ELF-1 (cell line): ENCODE measurements at regions not wholly inside any gene's neighbourhood (a gene's known extent, or its start where the extent isn't known, plus 50 kb on each side); places are given as distances from the start of the nearest gene placed in this dataset.

Source experiments
- DNase-seq: peaks from one replicate; pipeline ENCODE4 v3.0.0-alpha.2; 2016; ENCODE audit warnings: low read depth, low spot score

DNA sequence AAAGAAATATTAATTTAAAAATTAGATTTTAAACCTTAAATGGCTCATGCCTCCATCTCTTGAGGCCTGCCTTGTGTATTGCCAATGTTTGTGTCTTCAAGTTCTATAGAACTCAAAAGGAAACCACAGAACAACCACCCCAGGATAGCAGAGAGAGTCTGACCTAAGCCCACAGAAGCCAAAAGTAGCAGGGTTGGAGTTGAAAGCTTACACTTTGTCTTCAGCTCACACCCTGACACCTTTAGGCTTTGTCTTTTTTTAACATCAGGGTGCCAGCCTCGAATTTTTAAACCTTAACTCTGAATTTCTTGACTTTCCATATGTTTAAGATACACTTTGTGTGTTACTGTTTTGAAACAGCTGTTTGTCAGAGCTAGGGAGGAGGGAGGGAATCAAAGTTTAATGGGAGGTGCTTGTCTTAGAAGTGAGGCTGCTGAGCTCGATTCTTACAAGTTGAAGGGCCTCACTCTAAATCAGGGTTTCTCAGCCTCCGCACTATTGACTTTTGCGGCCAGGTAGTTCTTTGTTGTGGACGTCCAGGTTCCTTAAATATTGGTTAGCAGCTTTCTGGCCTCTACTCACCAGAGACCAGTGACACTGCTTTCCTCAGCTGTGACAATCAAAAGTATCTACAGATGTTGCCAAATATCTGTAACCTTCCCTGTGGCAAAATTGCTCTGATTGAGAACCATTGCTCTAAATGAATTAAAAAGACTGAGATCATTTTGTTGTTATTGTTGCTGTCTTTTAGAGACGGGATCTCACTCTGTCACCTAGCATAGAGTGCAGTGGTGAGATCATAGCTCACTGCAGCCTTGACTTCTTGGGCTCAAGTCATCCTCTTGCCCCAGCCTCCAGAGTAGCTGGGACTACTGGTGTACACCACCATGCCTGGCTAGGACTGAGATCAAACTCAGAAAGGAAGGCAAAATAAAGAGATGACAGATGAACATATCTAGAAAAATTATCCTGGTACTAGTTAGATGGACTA, 139.2 kb upstream of the EOMES start:
- no peak for DNase-seq

DNA sequence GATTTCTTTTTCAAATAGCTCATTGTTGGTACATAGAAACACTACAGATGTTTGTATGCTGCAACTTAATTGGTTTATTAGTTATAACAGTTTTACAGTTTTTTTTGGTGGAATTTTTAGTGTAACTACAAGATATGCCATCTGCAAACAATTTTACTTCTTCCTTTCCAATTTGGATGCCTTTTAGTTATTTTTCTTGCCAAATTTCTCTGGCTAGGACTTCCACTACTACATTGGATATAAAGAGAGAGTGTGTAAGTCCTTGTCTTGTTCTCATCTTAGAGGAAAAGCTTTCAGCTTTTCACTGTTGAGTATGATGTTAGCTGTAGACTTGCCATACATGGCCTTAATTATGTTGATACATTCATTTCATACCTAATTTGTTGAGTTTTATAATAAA, 143.6 kb upstream of the EOMES start:
- no peak for DNase-seq

DNA sequence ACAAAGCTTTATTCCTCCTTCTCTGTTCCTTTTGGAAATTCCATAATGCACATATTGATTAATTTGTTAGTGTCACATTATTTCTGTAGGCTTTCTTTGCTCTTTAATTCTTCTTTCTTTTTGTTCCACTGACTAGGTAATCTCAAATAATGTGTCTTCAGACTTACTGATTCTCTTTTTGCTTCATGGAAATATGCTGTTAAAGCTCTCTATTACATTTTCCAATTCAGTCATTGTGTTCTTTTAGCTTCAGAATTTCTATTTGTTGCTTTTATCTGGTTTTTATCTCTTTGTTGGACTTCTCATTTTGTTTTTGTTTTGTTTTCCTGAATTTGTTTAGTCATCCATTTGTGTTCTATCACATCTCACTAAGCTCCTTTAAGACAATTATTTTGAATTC, 147.0 kb upstream of the EOMES start:
- DNase-seq: no peak

DNA sequence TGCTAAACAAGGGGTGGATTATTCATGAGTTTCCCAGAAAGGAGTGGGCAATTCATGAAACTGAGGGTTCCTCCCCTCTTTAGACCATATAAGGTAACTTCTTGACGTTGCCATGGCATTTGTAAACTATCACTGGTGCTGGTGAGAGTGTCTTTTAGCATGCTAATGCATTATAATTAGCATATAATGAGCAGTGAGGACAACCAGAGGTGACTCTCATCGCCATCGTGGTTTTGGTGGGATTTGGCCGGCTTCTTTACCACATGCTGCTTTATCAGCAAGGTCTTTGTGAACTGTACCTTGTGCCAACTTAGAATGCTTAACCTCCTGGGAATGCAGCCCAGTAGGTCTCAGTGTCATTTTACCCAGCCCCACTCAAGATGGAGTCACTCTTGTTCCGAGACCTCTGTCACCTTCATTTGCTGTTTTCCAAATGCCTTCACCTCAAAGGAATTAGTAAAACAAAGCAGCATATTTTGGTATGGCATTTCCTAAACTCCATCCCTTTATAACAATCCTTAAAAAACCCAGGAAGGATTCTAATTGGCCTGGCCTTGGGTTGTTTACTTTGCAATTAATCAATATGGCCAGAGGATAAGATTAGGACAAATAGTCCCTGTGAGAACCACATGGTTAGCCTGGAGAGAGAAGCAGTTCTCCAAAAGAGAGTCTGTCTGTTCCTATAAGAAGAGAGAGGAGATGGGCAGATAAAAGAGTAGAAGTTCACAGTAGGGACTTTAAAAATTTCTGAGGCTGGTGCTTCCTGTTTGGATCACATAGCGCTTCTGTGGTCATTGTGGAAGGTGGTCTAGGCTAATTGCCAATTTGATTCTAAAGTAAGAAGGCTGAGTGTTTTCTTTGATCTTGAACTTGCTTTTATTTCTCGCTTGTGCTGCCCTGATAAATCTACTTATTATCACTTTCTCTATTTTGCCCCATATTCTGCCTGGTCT, 155.2 kb upstream of the EOMES start:
- peak; percentile 15 for DNase-seq

DNA sequence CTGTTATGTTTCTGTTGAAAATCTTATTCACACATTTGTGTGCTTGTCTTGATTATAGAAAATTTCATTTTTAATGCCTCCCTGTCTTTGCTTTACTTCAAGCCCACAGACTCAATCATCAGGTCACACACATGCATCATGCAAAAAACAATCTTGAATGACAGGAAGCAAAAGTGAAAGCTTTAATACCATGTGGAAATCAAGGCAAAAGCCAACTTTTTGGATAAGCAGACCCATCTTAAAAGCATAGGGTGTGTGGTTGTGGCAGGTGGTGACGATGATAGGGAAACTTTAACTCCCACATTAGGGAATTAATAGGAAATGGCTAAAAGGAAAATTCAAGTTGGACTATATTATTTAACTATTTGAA, 155.9 kb upstream of the EOMES start:
- no peak for DNase-seq

DNA sequence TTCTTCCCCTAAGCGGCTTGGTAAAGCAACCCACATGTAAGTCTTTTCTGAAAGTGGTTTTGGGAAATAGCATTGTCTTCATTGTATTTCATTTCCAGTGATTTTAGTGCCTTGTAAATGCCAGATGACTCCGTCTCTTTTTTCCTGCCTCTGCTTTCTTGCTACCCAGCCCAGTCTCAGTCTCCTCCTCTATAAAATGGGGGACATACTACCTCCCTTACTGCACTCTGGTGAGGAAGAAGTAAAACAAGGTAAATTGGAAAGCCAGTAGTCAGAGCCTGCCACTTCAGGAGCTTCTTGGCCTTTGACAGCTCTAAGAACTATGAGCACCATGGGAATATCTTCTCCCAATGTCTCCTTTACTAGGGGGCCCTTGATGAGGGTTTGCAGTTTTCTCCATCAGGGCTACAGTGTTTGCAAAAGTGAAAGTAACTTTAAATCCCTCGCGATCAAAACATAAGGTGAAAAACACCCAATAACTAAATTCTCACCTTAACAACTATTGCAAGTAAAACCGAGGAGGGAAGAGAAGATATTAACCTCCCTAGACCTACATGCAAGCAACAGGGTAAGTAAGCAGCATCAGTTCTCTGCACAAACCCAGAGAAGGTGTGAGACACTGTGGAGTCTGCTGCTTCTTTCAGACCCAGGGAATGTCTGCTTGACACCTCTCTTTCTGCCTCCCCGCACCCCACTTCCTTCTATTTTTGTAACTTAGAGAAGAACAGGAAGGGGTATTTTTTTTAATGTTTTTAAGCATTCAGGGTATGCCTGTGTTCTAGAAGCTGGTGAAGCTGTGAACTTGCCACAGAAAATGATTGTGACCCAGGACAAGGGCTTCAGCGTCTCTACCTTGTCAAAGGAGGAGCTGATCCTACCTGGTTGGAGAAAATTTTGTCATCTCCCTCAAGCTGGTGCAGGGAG, 159.1 kb upstream of the EOMES start:
- DNase-seq: no peak

DNA sequence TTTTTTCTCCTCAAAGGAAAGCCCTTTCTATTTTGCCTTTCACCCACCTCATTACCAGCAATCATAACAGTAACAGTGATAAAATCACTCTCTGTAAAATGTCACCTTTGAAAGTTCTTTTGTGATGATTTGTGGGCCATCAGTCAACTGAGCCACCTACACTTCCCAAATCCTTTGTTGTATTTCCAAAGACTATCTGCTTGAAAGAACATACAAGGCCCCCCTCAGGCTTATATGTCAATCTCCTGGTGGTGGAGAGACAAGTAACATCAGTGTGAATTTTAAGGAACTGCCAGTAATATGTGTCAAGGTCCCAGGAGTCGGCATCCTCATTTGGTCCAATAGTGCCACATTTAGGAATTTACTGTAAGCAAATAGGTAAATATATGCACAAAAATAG, 161.1 kb upstream of the EOMES start:
- peak; percentile 58 for DNase-seq

DNA sequence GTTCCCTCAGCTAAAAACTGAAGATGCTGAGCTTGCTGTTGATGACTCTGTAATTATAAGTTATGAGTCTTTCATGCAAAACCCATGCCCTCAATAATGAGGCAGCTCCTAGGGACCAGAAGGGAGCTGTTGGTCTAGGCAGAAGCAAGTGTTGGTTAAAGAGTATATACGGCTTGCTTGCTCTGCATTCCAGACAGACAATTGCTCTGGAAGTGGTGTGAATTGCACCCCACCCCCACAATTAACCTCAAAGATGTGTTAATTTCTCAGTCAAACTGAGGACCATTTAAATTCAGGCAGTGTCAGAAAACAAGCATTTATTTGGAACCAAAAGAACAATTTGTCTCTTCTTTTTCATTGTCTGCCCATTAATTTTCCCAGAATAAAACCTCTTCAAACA, 163.5 kb upstream of the EOMES start:
- peak; percentile 67 for DNase-seq

DNA sequence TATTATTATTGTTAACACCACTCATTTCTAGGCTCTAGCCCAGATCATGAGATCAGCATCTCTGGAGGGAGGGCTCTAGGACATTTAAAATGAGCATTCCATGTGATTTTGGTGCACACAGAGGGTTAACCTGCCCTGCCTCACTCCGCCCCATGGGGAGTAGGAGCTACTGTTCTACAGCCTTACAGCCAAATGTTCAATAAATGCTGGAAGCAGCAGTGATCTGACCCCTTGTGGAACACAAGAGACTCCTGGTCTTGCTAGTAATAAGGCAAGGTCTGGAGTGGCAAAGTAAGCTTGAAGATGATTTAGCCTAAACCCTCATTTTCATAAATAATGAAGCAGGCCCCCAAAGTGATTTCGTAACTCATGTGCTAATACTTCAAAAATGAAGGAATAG, 166.4 kb upstream of the EOMES start:
- peak; percentile 2 for DNase-seq

DNA sequence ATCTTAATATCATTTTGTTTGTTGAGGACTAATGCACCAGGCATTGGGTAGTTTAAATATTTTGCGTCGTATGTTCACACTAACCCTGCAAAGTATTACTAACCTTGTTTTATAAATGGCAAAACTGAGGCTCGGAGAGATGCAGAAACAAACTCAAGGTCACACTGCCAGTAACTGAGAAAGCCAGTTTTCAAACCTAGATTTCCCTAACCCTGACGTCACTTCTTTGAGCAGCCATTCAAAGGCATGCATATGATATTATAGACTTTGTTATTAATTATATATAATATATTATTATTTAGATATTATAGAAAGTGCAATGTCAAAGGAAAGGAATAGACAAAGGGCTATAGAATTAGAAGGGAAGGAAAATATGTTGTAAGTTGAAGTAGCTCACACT, 167.6 kb upstream of the EOMES start:
- no peak for DNase-seq

DNA sequence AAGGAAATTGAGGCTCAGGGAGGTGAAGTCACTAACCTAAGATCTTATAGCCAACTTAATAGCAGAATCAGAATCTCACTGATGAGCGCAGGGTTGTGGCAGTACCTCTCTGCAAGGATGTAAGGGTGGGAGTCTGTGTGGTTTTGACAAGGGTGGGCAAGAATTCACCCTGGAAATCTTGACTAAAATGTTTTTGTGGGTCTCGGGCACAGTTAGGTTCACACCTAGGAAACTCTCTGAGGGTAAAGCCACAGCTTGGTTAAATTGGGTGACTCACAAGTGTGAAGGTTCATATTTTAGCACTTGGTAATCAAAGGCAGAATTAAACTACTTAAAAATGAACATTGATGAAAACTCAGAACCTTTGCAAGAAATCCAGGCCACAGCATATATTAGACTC, 178.2 kb upstream of the EOMES start:
- no peak for DNase-seq

DNA sequence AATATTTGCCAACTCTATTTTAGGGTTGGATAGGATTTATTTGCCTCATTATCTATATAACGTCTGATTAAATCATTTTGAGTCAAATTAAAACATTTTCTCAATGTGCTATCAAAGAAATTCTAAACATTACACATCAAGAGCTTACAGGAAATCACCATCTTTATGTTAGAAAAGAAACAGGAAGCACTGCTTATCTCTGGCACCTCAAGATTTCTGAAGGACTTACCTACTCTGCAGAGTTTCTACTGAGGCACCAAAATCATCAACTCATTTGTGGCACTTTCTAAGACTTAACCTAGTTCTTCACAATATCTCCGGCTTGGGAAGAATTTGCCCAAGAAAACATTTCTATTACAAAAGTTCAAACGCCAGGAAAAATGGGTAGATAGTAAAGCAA, 181.3 kb upstream of the EOMES start:
- no peak for DNase-seq

DNA sequence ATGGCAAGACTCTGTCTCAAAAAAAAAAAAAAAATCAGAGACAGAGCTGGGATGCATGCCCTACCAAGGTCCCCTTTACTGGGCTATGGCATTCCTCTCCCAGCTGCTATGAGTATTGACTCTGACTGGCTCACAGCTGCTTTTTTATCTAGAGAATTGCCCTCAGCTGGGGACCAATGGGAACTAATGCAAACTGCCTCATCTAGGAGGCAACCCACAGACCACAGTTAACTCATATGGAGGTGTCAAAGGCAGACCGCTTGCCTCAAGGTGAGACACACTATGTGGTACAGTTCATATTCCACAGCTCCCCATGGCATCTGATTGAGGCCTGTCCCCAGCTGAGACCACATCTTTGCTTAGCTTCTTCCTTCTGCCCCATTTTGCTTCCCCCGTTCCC, 183.5 kb upstream of the EOMES start:
- no peak for DNase-seq

DNA sequence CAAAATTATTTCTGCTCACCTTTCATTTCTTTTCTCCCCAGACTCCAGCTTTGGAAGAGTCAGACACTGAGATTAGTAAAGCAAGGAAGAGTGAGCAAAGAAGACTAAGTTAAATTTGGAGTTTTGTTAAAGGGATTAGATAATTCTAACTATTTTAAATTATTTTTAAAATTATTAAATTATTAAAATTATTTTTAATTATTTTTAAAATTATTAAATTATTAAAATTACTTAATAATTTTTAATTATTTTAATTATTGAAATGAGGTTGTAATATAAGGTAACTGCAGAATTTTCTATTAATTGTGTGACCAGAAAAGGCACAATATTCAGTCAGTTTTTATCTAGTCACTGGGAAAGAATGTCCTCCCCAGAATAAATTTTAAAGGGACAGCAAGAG, 185.0 kb upstream of the EOMES start:
- DNase-seq: no peak

DNA sequence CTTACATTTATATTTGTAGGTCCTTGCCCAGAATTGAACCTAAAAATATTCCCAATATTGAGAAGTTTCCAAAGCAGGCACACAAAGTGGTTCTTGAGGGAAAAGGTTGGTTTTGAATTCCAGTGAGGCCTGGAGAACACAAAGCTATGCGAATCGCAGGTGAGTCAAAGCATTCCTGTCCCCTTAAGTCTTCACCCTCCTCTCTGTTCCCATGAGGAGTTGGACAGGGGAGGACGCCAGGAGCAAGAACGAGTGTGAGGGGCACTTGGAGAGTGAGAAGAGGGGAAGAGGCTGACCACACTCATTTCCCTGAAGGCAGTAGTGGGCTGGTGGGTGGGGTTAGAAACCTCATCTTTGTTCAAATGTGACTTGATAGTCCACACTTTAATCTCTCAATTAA, 185.8 kb upstream of the EOMES start:
- DNase-seq: no peak

DNA sequence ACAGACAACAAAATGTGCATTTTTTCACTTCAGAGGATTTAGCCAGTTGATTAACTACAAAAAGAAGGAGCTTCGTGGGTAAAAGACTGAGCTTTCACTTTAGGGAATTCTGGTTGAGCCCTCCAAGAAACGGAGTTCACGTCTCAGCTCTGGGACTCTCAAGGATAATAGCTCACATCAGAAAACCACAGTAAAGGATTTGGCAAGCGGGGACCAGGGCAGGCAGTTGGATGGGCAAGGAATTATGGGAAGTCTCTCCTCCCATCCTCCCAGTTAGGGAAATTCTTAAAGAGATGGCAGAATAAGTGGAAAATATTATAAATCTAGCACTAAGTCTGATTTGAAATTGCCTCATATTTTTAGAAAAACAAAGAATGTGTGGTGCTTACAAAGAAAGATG, 188.3 kb upstream of the EOMES start:
- DNase-seq: no peak

DNA sequence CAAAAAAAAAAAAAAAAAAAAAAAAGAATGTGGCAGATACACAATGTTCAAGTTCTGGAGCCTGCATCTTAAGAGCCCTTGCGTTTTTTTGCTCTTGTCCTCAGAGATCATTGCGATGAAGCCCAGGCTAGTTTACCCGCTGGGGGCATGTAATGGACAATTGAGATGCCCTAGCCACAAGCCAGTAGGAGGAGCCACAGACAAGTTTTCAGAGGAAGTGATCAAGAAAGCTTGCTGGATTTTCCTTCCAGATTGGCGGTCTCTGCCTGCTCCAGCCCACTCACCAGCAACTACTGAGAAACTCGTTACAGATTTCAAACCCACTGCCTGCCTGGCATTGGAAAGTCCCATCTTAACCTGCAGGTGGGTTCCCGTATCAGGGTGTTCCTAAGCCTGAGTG, 192.1 kb upstream of the EOMES start:
- peak; percentile 46 for DNase-seq

DNA sequence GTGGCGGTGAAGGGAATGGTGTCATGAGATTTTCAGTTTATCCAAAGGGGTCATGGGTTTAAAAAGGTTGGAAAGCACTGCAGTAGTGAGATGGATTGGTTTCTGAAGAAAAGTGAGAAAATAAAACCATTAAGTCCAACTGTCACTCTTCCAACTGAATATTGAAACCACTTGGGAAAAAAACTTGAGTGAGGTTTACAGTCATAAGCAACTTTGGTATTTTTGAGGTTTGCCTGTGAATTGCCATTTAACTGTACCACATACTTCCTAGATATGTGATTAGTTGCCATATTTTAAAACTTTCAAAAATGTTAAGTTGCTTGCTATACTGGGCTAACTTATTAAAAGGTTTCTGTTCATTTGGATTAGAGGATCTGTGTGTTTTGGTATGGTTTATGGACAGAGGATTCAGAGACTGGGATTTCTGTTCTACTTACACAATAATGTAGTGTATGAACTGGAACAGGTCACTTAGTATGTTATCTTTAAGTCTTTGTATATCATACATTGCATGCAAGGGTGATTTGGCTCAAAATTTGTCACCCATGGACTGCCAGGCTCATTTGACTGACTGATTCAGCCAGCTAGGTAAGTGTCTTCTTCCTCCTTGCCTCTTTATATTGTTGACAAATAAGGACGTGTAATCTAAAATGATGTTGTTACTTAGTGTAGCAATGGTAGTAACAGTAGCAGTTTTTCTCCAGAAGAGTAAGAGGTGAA, 201.4 kb upstream of the EOMES start:
- no peak for DNase-seq

DNA sequence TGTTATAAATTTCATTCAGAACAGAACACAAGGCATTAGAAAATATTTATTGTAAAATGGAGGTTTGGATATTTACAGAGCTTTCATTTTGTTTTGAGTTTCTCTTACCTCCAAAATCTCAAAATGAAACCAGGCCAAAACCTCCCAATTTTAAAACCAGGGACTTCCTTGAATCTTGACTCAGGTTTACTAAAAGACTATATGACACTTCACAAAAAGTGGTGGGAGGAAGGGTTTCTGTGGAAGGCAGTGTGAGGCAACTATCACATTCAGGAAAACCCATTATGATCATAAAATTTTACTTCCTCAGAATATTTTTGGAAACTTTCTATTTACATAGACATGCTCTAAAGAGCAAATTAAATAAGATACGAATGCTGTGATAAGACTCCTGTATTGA, 205.8 kb upstream of the EOMES start:
- DNase-seq: no peak

DNA sequence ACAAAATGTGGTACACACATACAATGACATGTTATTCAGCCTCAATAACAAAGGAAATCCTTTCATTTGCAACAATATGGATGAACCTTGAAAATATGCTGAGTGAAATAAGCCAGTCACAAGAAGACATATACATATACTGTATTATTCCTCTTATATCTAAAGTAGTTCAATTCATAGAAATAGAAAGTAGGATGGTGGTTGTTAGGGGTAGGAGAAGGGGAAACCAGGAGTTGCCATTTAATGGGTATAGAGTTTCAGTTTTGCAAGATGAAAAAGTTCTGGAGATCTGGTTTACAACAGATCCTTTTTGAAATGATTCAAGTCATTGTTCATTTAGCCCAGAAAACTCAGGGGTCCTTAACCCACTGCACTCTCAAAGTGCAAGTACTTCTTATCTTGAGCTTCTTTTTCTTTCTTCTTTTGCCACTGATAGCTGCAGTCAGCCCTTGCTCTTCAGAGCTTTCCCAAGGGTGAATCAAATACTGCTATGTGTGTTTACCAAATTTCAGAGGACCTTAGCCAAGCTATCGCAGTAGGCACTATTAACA, 208.0 kb upstream of the EOMES start:
- no peak for DNase-seq

DNA sequence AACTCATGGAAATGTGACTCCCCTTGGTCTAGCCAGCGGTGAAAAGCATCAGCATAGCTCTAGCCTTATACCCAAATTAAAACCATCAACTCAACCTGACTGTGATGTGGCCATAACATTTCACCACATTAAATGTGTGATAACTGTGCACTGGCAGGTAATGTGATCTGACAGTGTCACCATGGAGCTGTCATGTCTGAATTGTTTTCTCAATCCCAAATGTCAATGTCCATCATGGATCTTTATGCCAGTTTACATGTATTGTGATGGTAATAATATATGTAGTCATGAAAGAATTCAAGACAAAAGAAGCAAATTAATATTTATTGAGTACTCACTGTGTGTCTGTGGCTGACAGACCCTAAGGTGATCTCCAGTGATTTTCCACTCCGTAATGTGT, 213.4 kb upstream of the EOMES start:
- no peak for DNase-seq
